ENCODE measurements at regions not wholly inside any gene's neighbourhood (a gene's known extent, or its start where the extent isn't known, plus 50 kb on each side); places are given as distances from the start of the nearest gene placed in this dataset.

DNA sequence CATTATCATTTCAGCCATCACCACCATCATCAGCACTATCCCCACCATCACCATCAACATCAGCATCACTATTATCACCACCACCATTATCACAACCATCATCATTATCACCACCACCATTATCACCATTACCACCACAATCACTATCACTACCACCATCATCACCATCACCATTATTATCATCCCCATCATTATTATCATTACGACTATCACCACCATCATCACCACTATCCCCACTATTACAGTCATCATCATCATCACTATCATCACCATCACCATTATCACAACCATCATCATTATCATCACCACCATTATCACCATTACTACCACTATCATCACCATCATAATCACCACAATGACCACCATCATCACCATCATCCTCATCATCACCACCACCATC, 50.4 kb upstream of the CMKLR1 start:
- intact Hi-C loops (cut with DNase I), result no loop called here

More for the DNA sequence above, 50.4 kb upstream of the CMKLR1 start:
- ATAC-seq (no peak), DNase-seq (no peak)

Measured in left cardiac atrium (tissue), 4 donors.